Effector memory CD4-positive, alpha-beta T cell (primary cell): ENCODE measurements at regions not wholly inside any gene's neighbourhood (a gene's known extent, or its start where the extent isn't known, plus 50 kb on each side); places are given as distances from the start of the nearest gene placed in this dataset.

ENCODE experiments used
- DNase-seq, 3 donors: peaks; one replicate each; pipeline ENCODE4 v3.0.0-alpha.2; 2020
- H3K27ac ChIP-seq: 2 replicates; pipeline ENCODE4 v1.7.0; 2013; ENCODE audit warnings: mild to moderate bottlenecking, low read length, moderate library complexity; ENCODE audit not compliant: insufficient read depth, poor library complexity, severe bottlenecking
- H3K27me3 ChIP-seq: replicated peaks from 2 replicates; pipeline ENCODE4 v1.7.0; 2013; ENCODE audit warnings: mild to moderate bottlenecking, low read length; ENCODE audit not compliant: insufficient read depth, control insufficient read depth, poor library complexity, severe bottlenecking
- H3K36me3 ChIP-seq: 2 replicates; pipeline ENCODE4 v1.7.0; 2013; ENCODE audit warnings: mild to moderate bottlenecking, low read length, moderate library complexity; ENCODE audit not compliant: control insufficient read depth, insufficient read depth
- H3K4me1 ChIP-seq: 2 replicates; pipeline ENCODE4 v1.7.0; 2013; ENCODE audit warnings: low read length, mild to moderate bottlenecking; ENCODE audit not compliant: control insufficient read depth, insufficient read depth, poor library complexity, severe bottlenecking
- H3K4me3 ChIP-seq: 2 replicates; pipeline ENCODE4 v1.7.0; 2013; ENCODE audit warnings: low read length, low read depth, mild to moderate bottlenecking; ENCODE audit not compliant: insufficient read depth, poor library complexity, severe bottlenecking
- H3K9me3 ChIP-seq: 2 replicates; pipeline ENCODE4 v1.7.0; 2013; ENCODE audit warnings: mild to moderate bottlenecking, low read length, moderate library complexity; ENCODE audit not compliant: control insufficient read depth

DNA sequence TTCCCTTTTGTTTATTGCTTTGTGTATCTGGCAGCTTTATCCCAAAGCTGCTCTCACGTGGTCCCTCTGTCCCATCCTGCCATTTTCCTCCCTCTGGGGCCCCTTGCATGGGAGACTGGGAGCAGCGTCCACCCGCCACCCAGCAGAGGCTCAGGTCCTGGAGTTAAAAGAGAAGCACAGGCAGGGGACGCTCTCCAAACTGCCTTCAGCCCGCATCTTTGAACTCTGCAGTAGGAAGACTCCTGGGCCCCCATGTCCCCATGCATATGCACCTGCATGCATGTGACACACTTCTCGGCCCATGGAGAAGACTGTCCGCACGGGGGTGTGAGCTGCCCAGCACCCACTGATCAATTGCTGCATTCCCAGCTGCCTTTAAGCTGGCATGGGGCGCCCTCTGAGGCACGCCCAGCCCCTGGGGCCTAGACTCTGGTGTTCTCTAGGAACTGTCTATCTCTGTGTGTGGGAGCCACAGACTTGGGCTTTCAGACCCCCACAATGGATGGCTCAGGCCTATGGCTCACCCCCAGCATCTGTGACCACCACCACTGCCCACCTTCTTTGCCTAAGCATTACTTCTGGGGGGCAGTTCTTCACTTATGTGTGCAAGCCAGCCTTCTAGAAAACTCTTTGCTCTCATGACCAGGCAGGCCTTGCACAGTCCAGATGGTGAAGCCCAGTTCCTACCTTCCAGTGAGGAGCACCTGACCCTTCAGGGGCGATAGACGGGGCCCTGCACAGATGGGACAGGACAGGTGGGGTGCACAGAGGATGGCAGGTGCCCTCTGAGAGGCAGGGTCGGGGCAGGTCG is 96.1 kb upstream of the DIO3 start:
- Histone ChIP-seq H3K4me3 (no peak overlapping the region), H3K36me3 (no peaks in the 10 kb centered on the region), H3K9me3 (no peaks in the 10 kb centered on the region), H3K27ac (no peak overlapping the region), H3K27me3 (peaks cover 10% of the 10 kb centered on the region), H3K4me1 (no peaks in the 10 kb centered on the region)
- DNase-seq, result no peak

DNA sequence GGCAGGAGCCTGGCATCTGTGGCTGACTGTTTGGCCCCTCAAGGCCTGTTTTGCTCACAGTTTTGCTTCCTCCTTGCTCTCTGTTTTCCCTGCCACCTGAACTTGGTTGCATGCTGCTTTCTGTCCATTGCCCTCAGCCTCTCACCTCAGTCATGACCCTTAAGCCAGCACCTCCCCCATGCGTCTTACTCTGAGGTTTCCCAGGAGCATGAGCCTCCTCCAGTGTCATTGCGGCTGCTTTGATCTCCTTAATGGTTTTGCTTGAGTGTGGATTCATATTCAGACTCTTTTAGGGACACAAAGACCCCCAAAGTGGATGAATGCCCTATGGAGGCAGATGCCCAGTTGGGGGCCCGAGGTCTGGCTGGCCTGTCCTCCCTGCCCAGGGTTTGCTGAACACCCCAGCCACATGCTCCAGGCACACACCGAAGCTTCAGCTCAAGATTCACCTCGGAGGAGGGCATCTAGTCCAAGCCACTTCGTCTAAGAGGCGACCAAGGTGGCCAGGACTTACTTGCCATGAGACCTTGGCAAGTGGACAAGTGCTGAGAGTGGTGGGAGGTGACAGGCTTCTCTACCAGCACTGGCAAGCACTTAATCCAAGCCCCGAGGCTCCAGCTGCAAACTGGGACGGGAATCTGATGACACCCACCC is 95.4 kb upstream of the DIO3 start:
- no peaks in the 10 kb centered on the region for H3K4me1 ChIP-seq
- H3K9me3 ChIP-seq, result no peaks in the 10 kb centered on the region
- no peak overlapping the region for H3K27ac ChIP-seq
- H3K27me3 ChIP-seq, result peaks cover 5% of the 10 kb centered on the region
- no peaks in the 10 kb centered on the region for H3K36me3 ChIP-seq
- H3K4me3 ChIP-seq, result no peak overlapping the region
- no peak for DNase-seq

DNA sequence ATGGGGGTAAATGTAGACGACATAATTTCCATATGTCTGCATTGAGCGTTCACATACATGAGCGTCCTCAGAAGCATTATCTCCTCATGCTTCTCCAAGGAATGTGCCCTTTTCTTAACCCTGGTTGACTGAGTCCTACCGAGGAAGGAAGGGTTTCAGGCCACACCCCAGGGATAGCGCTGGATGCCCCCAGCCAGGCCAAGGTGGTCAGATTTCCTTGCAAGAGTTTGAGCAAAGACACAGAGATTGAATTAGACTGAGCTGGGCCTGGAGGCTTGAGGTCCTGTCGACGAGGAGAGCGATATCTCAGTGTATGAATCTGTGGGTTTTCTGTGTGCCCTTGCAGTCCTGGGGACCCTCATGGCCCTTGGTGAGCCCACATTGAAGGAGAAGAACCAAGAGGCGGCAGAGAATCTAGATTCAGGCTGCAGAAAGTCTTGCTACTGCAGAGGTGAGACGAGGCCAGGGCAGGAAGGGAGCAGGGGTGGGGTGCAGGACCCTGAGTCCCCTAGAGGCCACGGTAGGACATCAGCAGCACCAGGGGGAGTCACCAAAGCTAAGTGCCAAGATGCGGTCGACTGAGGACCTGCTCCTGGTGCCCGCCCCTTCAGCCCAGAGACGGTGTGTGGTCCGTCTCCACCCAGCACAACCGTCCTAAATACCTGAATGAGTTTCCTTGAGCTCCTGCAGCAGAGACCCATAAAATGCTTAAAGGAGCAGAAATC is 94.7 kb upstream of the DIO3 start:
- Histone ChIP-seq H3K36me3 (no peaks in the 10 kb centered on the region), H3K4me1 (no peaks in the 10 kb centered on the region), H3K4me3 (no peak overlapping the region), H3K9me3 (no peaks in the 10 kb centered on the region), H3K27ac (no peak overlapping the region), H3K27me3 (no peaks in the 10 kb centered on the region)
- no peak for DNase-seq

DNA sequence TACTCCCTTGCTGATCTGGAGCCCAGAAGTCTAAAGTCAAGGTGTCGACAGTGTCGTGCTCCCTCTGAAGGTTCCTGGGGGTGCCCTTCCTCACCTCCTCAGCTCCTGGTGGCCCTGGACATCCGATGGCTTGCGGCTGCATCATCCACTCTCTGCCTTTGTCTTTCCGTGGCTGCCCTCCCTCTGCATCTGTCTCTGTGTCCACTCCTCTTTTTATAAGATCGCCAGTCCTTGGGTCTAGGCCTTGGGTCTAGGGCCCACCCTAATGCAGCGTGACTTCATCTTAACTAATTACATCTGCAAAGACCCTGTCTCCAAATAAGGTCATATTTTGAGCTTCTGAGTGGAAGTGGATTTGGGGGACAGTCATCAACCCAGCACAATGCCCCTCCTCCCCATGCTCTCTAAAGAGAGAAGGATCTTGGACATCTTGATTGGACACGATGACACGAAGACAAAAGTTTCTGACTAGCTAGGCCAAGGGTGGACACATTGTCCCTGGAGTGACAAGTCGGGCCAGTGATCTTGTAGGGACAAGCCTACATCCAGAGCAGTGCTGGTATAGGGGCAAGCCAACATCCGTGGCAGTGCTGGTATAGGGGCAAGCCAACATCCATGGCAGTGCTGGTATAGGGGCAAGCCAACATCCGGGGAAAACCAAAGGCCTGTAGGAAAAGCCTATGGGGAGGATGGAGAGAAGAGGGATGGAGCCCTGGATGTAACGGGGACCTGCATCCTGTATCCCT is 93.9 kb upstream of the DIO3 start:
- no peaks in the 10 kb centered on the region for H3K9me3 ChIP-seq
- no peaks in the 10 kb centered on the region for H3K27me3 ChIP-seq
- H3K36me3 ChIP-seq, result no peaks in the 10 kb centered on the region
- DNase-seq, result no peak
- H3K4me3 ChIP-seq, result no peak overlapping the region
- no peak overlapping the region for H3K27ac ChIP-seq
- H3K4me1 ChIP-seq, result no peaks in the 10 kb centered on the region

DNA sequence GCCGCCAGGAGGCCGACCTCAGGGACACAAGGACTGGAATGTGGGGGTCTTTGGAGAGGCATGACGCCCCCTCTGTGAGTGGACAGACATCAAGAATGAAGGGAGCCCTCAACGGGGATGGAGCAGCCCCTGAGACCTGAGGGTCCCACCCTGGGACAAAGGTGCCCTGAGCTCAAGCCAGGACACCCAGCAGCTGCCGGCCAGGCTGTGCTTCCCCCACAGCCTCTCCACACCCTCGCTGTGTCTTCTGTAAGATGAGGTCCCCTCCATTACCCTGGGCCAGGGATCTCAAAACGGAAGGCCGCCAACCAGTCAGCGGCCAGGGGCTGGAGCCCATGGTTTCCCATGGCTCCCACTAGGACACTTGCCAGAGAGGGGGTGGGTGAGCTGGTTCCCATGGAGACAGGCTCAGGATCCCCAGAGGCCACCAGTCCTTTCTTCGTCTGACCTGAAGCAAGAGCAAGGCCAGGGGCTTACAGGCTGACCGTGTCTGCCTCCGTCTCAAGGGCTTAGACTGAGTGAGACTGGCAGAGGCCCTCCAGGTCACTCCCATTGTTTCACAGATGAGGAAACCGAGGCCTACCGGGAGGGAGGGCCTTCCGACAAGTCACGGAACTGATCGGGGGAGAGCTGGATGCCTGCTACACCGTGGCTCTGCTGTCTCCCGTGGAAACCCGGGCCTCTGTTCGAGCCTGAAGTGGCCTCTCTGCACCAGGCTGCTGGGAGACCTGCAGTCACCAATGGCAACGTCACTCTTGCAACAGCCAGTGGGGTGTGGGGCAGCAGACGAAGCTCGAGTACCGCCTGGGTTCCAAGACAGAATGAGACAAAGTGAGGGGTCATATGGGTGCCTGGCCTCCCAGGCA is 91.7 kb upstream of the DIO3 start:
- Histone ChIP-seq H3K27ac (no peak overlapping the region), H3K36me3 (no peaks in the 10 kb centered on the region), H3K4me1 (no peaks in the 10 kb centered on the region), H3K4me3 (no peak overlapping the region), H3K9me3 (no peaks in the 10 kb centered on the region), H3K27me3 (no peaks in the 10 kb centered on the region)
- DNase-seq, result no peak

DNA sequence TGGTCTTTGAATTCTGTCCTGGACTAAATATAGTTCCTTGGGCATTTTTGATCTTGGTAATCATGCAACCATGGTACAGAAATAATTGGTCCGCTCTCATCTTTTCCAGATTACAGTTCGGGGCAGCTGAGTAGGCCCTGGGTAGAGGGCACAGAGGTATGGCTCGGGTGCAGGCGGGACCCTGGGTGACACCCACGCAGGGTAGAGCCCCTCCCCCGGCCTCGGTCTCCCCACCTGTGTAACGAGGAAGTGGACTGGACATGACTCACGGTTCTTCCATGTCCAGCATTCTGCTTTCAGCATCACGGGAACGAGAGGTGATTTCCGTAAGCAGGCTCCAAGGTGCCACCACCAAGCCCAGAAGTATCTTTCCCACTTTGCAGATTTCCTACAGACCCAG is 91.0 kb upstream of the DIO3 start:
- no peak overlapping the region for H3K27ac ChIP-seq
- H3K4me1 ChIP-seq, result no peaks in the 10 kb centered on the region
- no peak overlapping the region for H3K4me3 ChIP-seq
- no peaks in the 10 kb centered on the region for H3K36me3 ChIP-seq
- no peaks in the 10 kb centered on the region for H3K9me3 ChIP-seq
- H3K27me3 ChIP-seq, result no peaks in the 10 kb centered on the region
- DNase-seq, result no peak

DNA sequence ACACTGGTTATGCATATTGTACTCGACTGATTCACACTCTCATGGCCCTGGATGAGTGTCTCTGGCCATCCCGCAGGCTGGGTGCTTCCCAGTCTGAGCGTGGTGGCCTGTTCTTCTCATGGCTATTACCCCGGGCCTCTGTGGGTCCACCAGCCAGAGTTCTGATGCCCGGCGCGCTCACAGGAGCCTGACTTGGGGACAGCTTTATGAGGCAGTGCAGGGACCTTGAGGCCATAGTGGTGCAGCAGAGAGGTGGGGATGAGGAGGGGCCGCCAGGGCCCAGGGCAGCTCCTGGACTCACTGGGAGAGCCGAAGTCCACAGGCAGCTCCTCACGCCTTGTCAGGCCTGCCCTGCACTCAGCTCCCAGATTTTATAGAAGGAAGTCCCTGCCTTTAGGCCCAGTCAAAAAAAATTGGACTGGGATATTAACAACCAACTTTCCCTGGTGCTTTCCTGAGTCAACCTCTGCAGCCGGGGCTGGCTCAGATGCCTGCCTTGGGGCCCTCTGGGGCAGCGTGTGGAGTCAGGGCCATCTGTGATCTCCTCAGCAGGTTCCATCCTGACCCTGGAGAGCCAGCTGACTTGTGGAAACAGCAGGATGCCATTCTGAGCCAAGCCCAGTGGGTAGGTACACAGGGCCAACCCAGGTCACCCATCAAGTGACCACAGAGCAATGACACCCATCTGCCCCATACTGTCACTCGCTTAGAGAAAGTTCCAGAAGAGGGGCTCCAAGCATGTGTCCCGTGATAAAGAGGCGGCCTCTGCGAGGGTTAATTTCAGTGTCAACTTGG is 89.4 kb upstream of the DIO3 start:
- H3K36me3 ChIP-seq, result no peaks in the 10 kb centered on the region
- DNase-seq, result no peak
- no peaks in the 10 kb centered on the region for H3K9me3 ChIP-seq
- H3K27ac ChIP-seq, result no peak overlapping the region
- no peaks in the 10 kb centered on the region for H3K4me1 ChIP-seq
- H3K4me3 ChIP-seq, result no peak overlapping the region
- no peaks in the 10 kb centered on the region for H3K27me3 ChIP-seq

DNA sequence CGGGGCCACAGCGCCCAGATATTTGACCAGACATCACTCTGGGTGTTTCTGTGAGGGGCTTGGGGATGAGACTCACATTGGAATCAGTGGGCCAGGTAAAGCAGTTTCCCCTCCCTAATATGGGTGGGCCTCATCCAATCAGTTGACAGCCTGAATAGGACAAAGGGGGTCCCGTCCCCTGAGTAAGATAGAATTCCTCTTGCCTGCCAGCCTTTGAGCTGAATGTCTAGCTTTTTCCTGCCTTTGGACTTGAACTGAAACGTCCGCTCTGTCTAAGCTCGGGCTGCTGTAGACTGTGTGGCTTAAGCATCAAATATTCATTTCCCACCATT is 88.8 kb upstream of the DIO3 start:
- no peak overlapping the region for H3K27ac ChIP-seq
- no peaks in the 10 kb centered on the region for H3K36me3 ChIP-seq
- no peaks in the 10 kb centered on the region for H3K27me3 ChIP-seq
- DNase-seq, result no peak
- H3K4me3 ChIP-seq, result no peak overlapping the region
- H3K4me1 ChIP-seq, result no peaks in the 10 kb centered on the region
- H3K9me3 ChIP-seq, result no peaks in the 10 kb centered on the region
